DOHH2 (cell line): ENCODE measurements at regions not wholly inside any gene's neighbourhood (a gene's known extent, or its start where the extent isn't known, plus 50 kb on each side); places are given as distances from the start of the nearest gene placed in this dataset.

Source experiments
- H3F3A ChIP-seq: fragments of 200-600 bp; sonication (generic), shearing (Covaris generic); 2 replicates; pipeline ENCODE4 v1.6.0; 2016; ENCODE audit warnings: antibody characterized with exemption, mild to moderate bottlenecking; ENCODE audit not compliant: control insufficient read depth, insufficient read depth
- H3K27ac ChIP-seq: fragments of 200-600 bp; sonication (generic); 2 replicates; pipeline ENCODE4 v1.5.1; 2014; ENCODE audit warnings: low read depth, mild to moderate bottlenecking, low read length, moderate library complexity
- H3K27me3 ChIP-seq: fragments of 200-600 bp; sonication (generic); 2 replicates; pipeline ENCODE4 v1.6.1; 2014; ENCODE audit warnings: mild to moderate bottlenecking, low read length, mixed read lengths; ENCODE audit not compliant: control insufficient read depth
- H3K36me3 ChIP-seq: fragments of 200-600 bp; sonication (generic); 2 replicates; pipeline ENCODE4 v1.6.1; 2014; ENCODE audit warnings: mild to moderate bottlenecking, low read length, moderate library complexity, mixed read lengths; ENCODE audit not compliant: control insufficient read depth
- H3K4me1 ChIP-seq: fragments of 200-600 bp; sonication (generic); 2 replicates; pipeline ENCODE4 v1.6.1; 2014; ENCODE audit warnings: mild to moderate bottlenecking, low read length, mixed read lengths; ENCODE audit not compliant: control insufficient read depth
- H3K4me2 ChIP-seq: fragments of 200-600 bp; sonication (generic); 2 replicates; pipeline ENCODE4 v1.6.0; 2014; ENCODE audit warnings: mild to moderate bottlenecking, low read length, moderate library complexity
- H3K4me3 ChIP-seq: fragments of 200-600 bp; sonication (generic); 2 replicates; pipeline ENCODE4 v1.5.1; 2014; ENCODE audit warnings: mild to moderate bottlenecking, low read length, mixed read lengths
- H3K79me2 ChIP-seq: fragments of 200-600 bp; sonication (generic); 2 replicates; pipeline ENCODE4 v1.6.1; 2014; ENCODE audit warnings: mild to moderate bottlenecking, low read length, mixed read lengths; ENCODE audit not compliant: control insufficient read depth
- H3K9me2 ChIP-seq: fragments of 200-600 bp; sonication (generic); replicated peaks from 2 replicates; pipeline ENCODE4 v1.6.1; 2014; ENCODE audit warnings: mild to moderate bottlenecking, low read length, mixed read lengths; ENCODE audit not compliant: control insufficient read depth
- H3K9me3 ChIP-seq: fragments of 200-600 bp; sonication (generic); 2 replicates; pipeline ENCODE4 v1.6.1; 2014; ENCODE audit warnings: antibody characterized with exemption, low read length, mixed read lengths; ENCODE audit not compliant: control insufficient read depth, insufficient read depth
- H4K20me1 ChIP-seq: fragments of 200-600 bp; sonication (generic); 2 replicates; pipeline ENCODE4 v1.6.0; 2014; ENCODE audit warnings: low read depth, mild to moderate bottlenecking, antibody characterized with exemption, low read length, moderate library complexity; ENCODE audit not compliant: control insufficient read depth, insufficient read depth
- CTCF ChIP-seq: fragments of 200-600 bp; sonication (generic); IDR thresholded peaks from one replicate; pipeline ENCODE4 v1.5.1; 2014; ENCODE audit warnings: antibody characterized with exemption, mild to moderate bottlenecking, low read depth, low read length; ENCODE audit not compliant: poor library complexity, severe bottlenecking
- EZH2phosphoT487 ChIP-seq: fragments of 200-600 bp; sonication (generic); IDR thresholded peaks from 2 replicates; pipeline ENCODE4 v1.6.1; 2017; ENCODE audit warnings: borderline replicate concordance, mild to moderate bottlenecking, antibody characterized with exemption, low read length, moderate library complexity, mixed read lengths

GRCh38 chr10:29723726-29724125 is 89.0 kb upstream of the SVIL start:
- no peak for TF ChIP-seq EZH2phosphoT487
- no peak for TF ChIP-seq CTCF
- no peaks in the 10 kb centered on the region for H3K9me2 ChIP-seq
- no peaks in the 10 kb centered on the region for H3F3A ChIP-seq
- peaks cover 7% of the 10 kb centered on the region for H3K4me1 ChIP-seq
- H3K4me3 ChIP-seq = no peak overlapping the region
- no peaks in the 10 kb centered on the region for H3K79me2 ChIP-seq
- no peaks in the 10 kb centered on the region; the same call in 1 of the 2 replicates for H3K27me3 ChIP-seq
- no peak overlapping the region for H3K4me2 ChIP-seq
- H3K36me3 ChIP-seq = no peaks in the 10 kb centered on the region
- no peak overlapping the region for H3K27ac ChIP-seq
- no peaks in the 10 kb centered on the region for H4K20me1 ChIP-seq
- H3K9me3 ChIP-seq = 0 out of 2 replicates have a peak, but pooled peaks cover 3% of the 10 kb centered on the region

GRCh38 chr10:29722777-29723176 is 88.0 kb upstream of the SVIL start:
- Histone ChIP-seq H3K4me3 (no peak overlapping the region), H3K4me2 (no peak overlapping the region), H3K36me3 (no peaks in the 10 kb centered on the region), H4K20me1 (no peaks in the 10 kb centered on the region), H3K27ac (no peak overlapping the region), H3K9me3 (0 out of 2 replicates have a peak, but pooled peaks cover 3% of the 10 kb centered on the region), H3F3A (no peaks in the 10 kb centered on the region), H3K9me2 (no peaks in the 10 kb centered on the region), H3K27me3 (no peaks in the 10 kb centered on the region; the same call in 1 of the 2 replicates), H3K79me2 (no peaks in the 10 kb centered on the region), H3K4me1 (peaks cover 7% of the 10 kb centered on the region)
- TF ChIP-seq EZH2phosphoT487 (no peak), CTCF (no peak)

GRCh38 chr10:29720149-29720548 is 85.4 kb upstream of the SVIL start:
- Histone ChIP-seq H3K79me2 (no peaks in the 10 kb centered on the region), H4K20me1 (no peaks in the 10 kb centered on the region), H3K9me3 (0 out of 2 replicates have a peak, but pooled peaks cover 3% of the 10 kb centered on the region), H3K27me3 (no peaks in the 10 kb centered on the region; the same call in 1 of the 2 replicates), H3K9me2 (no peaks in the 10 kb centered on the region), H3F3A (no peaks in the 10 kb centered on the region), H3K4me2 (no peak overlapping the region), H3K36me3 (no peaks in the 10 kb centered on the region), H3K4me1 (peaks cover 1% of the 10 kb centered on the region), H3K27ac (no peak overlapping the region), H3K4me3 (no peak overlapping the region)
- no peak for TF ChIP-seq EZH2phosphoT487
- TF ChIP-seq CTCF = no peak

GRCh38 chr10:29719281-29719675 is 84.5 kb upstream of the SVIL start:
- no peaks in the 10 kb centered on the region for H3K4me1 ChIP-seq
- no peaks in the 10 kb centered on the region for H4K20me1 ChIP-seq
- 0 out of 2 replicates have a peak, but pooled peaks cover 3% of the 10 kb centered on the region for H3K9me3 ChIP-seq
- H3F3A ChIP-seq = no peaks in the 10 kb centered on the region
- H3K27ac ChIP-seq = no peak overlapping the region
- H3K79me2 ChIP-seq = no peaks in the 10 kb centered on the region
- no peak overlapping the region for H3K4me3 ChIP-seq
- H3K4me2 ChIP-seq = no peak overlapping the region
- TF ChIP-seq CTCF (no peak), EZH2phosphoT487 (no peak)
- H3K27me3 ChIP-seq = no peaks in the 10 kb centered on the region; the same call in 1 of the 2 replicates
- no peaks in the 10 kb centered on the region for H3K36me3 ChIP-seq
- no peaks in the 10 kb centered on the region for H3K9me2 ChIP-seq
